ENCODE measurements at regions not wholly inside any gene's neighbourhood (a gene's known extent, or its start where the extent isn't known, plus 50 kb on each side); places are given as distances from the start of the nearest gene placed in this dataset.

DNA sequence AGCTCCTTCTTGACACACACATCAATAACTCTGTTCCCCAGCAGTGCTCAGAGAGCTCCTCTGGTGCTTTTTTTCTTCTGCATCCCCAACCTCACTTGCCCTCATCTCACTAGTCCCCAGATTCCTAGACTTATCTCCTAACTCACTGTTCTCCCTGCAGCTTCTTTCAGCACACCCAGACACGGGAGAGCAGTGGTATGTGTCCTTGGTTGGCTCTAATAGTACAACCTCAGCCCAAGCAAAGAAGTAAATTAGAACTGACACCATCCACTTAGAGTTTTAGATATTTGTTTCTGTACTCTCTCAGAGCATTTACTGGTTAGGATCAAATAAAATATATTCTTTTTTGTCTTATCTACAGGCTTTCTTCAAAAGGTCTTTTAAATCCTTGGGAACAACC is 201.4 kb upstream of the SNX7 start:
- no peak for DNase-seq (ENCODE audit: low read depth, low spot score)
- Histone ChIP-seq H3K27ac (ENCODE audit: low read depth, low read length) (no peak overlapping the region), H3K4me3 (ENCODE audit: low read depth, low read length) (no peak overlapping the region), H3K9me3 (ENCODE audit: control insufficient read depth, insufficient read depth, low read length) (no peaks in the 10 kb centered on the region), H3K27me3 (ENCODE audit: control insufficient read depth, insufficient read depth, low read length) (no peaks in the 10 kb centered on the region)
- ChIA-PET CTCF (interaction anchor here (2.4 kb wide), 1 partner anchor 8 kb away, joined by 9 read pairs; no protein-coding TSS in a partner anchor), POLR2A (interaction anchor here (0.6 kb wide), 1 partner anchor 46 kb away, joined by 6 read pairs; no protein-coding TSS in a partner anchor)
- TF ChIP-seq, protein P1, sequence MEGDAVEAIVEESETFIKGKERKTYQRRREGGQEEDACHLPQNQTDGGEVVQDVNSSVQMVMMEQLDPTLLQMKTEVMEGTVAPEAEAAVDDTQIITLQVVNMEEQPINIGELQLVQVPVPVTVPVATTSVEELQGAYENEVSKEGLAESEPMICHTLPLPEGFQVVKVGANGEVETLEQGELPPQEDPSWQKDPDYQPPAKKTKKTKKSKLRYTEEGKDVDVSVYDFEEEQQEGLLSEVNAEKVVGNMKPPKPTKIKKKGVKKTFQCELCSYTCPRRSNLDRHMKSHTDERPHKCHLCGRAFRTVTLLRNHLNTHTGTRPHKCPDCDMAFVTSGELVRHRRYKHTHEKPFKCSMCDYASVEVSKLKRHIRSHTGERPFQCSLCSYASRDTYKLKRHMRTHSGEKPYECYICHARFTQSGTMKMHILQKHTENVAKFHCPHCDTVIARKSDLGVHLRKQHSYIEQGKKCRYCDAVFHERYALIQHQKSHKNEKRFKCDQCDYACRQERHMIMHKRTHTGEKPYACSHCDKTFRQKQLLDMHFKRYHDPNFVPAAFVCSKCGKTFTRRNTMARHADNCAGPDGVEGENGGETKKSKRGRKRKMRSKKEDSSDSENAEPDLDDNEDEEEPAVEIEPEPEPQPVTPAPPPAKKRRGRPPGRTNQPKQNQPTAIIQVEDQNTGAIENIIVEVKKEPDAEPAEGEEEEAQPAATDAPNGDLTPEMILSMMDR (IDR thresholded peaks at IDR 0.05; ENCODE audit: low read depth, low read length) = no peak

DNA sequence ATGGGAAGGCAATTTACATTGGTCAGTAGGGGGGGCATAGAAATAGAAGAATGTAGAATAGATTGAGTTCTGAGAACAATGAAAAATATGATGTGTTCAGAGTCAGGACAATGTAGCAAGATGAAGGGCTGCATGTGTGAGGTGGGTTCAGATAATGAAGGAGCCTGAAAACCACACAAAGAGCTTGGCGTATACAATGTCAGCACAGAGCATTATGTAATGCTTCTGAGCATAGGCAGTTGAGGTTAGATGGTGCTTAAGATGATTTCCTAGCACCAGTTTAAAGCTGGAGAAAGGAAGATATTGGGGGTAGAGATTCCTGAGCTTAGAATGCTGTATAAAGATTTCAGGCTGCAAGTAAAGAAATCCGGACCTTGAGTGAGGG is 202.0 kb upstream of the SNX7 start:
- no peak overlapping the region for H3K4me3 ChIP-seq (ENCODE audit: low read depth, low read length)
- ChIA-PET POLR2A (interaction anchor here (0.6 kb wide), 1 partner anchor 45 kb away, joined by 6 read pairs; no protein-coding TSS in a partner anchor), CTCF (interaction anchor here (2.4 kb wide), 1 partner anchor 9 kb away, joined by 9 read pairs; no protein-coding TSS in a partner anchor)
- TF ChIP-seq, protein P1 (IDR thresholded peaks at IDR 0.05; ENCODE audit: low read depth, low read length) = no peak
- H3K27ac ChIP-seq (ENCODE audit: low read depth, low read length) = no peak overlapping the region
- H3K27me3 ChIP-seq (ENCODE audit: control insufficient read depth, insufficient read depth, low read length) = no peaks in the 10 kb centered on the region
- no peaks in the 10 kb centered on the region for H3K9me3 ChIP-seq (ENCODE audit: control insufficient read depth, insufficient read depth, low read length)
- DNase-seq (ENCODE audit: low read depth, low spot score) = no peak

DNA sequence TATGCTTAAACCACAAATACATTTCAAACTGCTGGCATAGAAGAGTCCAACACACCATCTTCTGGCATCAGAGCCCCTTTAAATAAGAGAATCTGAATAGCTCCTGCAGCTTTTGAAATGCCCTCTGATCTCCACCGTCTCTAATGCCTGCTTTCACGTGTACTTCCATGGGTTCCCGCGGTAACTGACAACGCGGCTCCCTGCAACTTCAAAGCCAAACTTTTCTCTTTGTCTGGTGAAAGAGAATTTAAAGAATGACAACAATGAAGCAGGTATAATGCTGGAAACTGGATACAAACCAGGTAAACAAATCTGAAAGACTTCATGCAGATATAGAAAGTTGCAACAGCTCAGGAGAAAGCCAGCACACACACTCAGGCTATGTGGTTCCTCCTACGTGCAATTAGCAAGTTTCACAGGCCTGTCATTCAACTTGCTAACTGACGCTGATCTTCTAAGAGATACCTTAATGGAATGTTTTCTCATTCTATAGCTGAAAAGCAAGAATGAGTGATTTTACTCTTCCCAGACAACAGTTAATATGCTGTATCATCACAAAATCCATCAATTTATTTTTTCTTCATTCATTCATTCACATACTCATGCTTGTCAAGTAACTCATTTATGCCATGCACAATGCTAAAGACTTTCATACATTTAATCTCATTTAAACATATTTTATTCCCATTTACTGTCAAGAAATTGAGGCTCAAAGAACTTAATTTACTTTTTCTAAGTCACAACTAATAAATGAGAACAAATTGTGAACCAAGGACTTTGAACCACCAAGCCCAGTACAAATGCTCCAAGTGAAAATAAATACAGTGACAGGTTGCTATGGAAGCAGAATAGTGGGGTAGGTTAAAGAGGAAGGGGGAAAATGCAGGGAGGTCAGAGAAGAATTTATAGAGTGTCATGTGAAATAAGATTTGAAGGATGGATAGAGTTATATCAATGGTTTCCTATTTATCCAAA is 202.7 kb upstream of the SNX7 start:
- ChIA-PET POLR2A (no interaction called here), CTCF (interaction anchor here (2.4 kb wide), 1 partner anchor 9 kb away, joined by 9 read pairs; no protein-coding TSS in a partner anchor)
- H3K4me3 ChIP-seq (ENCODE audit: low read depth, low read length) = no peak overlapping the region
- no peak overlapping the region for H3K27ac ChIP-seq (ENCODE audit: low read depth, low read length)
- no peak for DNase-seq (ENCODE audit: low read depth, low spot score)
- H3K27me3 ChIP-seq (ENCODE audit: control insufficient read depth, insufficient read depth, low read length) = no peaks in the 10 kb centered on the region
- TF ChIP-seq, protein P1 (IDR thresholded peaks at IDR 0.05; ENCODE audit: low read depth, low read length) = no peak
- H3K9me3 ChIP-seq (ENCODE audit: control insufficient read depth, insufficient read depth, low read length) = no peaks in the 10 kb centered on the region

DNA sequence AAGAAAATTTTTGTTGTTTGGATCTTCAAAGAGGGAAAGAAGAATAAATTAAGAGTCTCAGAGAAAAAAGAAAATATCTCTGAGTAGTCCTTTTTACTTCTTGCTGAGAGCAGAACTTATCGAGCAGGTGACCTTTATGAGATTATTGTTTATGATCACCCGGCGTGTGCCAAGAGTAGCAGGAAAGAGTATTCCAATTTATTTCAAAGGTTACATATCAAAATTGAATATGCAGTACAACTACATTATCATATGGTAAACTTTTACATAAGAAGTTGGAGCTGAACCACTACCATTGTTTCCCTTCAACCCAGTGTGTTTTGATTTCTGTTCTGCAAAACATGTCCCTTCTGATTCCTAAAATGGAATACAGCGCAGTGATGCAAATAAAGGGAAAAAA is 204.3 kb upstream of the SNX7 start:
- CTCF ChIA-PET = no interaction called here
- Histone ChIP-seq H3K9me3 (ENCODE audit: control insufficient read depth, insufficient read depth, low read length) (no peaks in the 10 kb centered on the region), H3K4me3 (ENCODE audit: low read depth, low read length) (no peak overlapping the region), H3K27me3 (ENCODE audit: control insufficient read depth, insufficient read depth, low read length) (no peaks in the 10 kb centered on the region), H3K27ac (ENCODE audit: low read depth, low read length) (no peak overlapping the region)
- no peak for DNase-seq (ENCODE audit: low read depth, low spot score)
- POLR2A ChIA-PET = no interaction called here
- TF ChIP-seq, protein P1 (IDR thresholded peaks at IDR 0.05; ENCODE audit: low read depth, low read length) = no peak

DNA sequence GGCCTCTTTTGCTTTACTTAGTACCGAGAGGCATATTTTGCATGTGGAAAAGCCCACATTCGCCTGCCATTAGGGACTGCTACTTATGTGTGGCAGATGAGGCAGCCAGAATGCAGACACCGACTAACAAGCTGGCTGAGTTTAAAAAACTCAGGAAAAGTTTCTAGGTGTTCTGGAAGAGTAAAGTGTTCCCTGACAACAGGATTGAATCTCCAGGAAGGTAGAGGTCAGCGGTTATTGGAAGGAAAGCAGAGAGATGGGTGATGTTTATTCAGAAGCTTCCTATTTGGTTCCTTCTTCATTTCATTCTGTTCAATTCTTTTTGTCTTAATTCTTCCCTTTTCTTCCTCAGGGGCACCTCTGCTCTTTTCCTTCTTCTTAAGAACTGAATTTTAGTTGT is 206.9 kb upstream of the SNX7 start:
- TF ChIP-seq, protein P1 (IDR thresholded peaks at IDR 0.05; ENCODE audit: low read depth, low read length) = no peak

More for the DNA sequence above, 206.9 kb upstream of the SNX7 start:
- ChIA-PET CTCF (interaction anchor here (0.6 kb wide), 1 partner anchor 867 kb away, joined by 3 read pairs; no protein-coding TSS in a partner anchor), POLR2A (interaction anchor here (0.7 kb wide), 1 partner anchor 410 kb away, joined by 3 read pairs; no protein-coding TSS in a partner anchor)
- H3K4me3 ChIP-seq (ENCODE audit: low read depth, low read length) = no peak overlapping the region
- H3K27me3 ChIP-seq (ENCODE audit: control insufficient read depth, insufficient read depth, low read length) = no peaks in the 10 kb centered on the region
- no peaks in the 10 kb centered on the region for H3K9me3 ChIP-seq (ENCODE audit: control insufficient read depth, insufficient read depth, low read length)
- H3K27ac ChIP-seq (ENCODE audit: low read depth, low read length) = no peak overlapping the region
- DNase-seq (ENCODE audit: low read depth, low spot score) = no peak
